ENCODE measurements at regions not wholly inside any gene's neighbourhood (a gene's known extent, or its start where the extent isn't known, plus 50 kb on each side); places are given as distances from the start of the nearest gene placed in this dataset.

GRCh38 chr11:133787379-133788141, 57.8 kb downstream of the SPATA19 start:
- H3K4me3 Mint-ChIP-seq = no peak overlapping the region

GRCh38 chr11:133785795-133786340, 59.4 kb downstream of the SPATA19 start:
- Mint-ChIP-seq H3K36me3 (ENCODE audit: low read depth) (peaks cover 2% of the 10 kb centered on the region), H3K27ac (no peak overlapping the region), H3K4me1 (peaks cover 7% of the 10 kb centered on the region), H3K4me3 (no peak overlapping the region), H3K27me3 (peaks cover 57% of the 10 kb centered on the region)
- ATAC-seq (no peak), DNase-seq (no peak)
- no peaks in the 10 kb centered on the region for H3K9me3 ChIP-seq (ENCODE audit: control insufficient read depth, low read length, poor library complexity, severe bottlenecking)

More at GRCh38 chr11:133787379-133788141, 57.8 kb downstream of the SPATA19 start:
- peaks cover 56% of the 10 kb centered on the region for H3K27me3 Mint-ChIP-seq
- DNase-seq (no peak), ATAC-seq (no peak)
- H3K4me1 Mint-ChIP-seq = peaks cover 7% of the 10 kb centered on the region
- H3K9me3 ChIP-seq (ENCODE audit: control insufficient read depth, low read length, poor library complexity, severe bottlenecking) = no peaks in the 10 kb centered on the region
- H3K27ac Mint-ChIP-seq = no peak overlapping the region
- peaks cover 2% of the 10 kb centered on the region for H3K36me3 Mint-ChIP-seq (ENCODE audit: low read depth)

- Mint-ChIP-seq H3K36me3 (ENCODE audit: low read depth) (peaks cover 2% of the 10 kb centered on the region), H3K27ac (no peak overlapping the region), H3K4me1 (peaks cover 7% of the 10 kb centered on the region), H3K27me3 (peaks cover 42% of the 10 kb centered on the region), H3K4me3 (no peak overlapping the region)
- ATAC-seq (no peak), DNase-seq (no peak)
- no peaks in the 10 kb centered on the region for H3K9me3 ChIP-seq (ENCODE audit: control insufficient read depth, low read length, poor library complexity, severe bottlenecking)
These were observed 61.0 kb downstream of the SPATA19 start for GRCh38 chr11:133784359-133784758.

GRCh38 chr11:133782116-133782725, 63.1 kb downstream of the SPATA19 start:
- peaks cover under 1% of the 10 kb centered on the region for H3K4me1 Mint-ChIP-seq
- ATAC-seq (no peak), DNase-seq (no peak)
- H3K36me3 Mint-ChIP-seq (ENCODE audit: low read depth) = no peaks in the 10 kb centered on the region
- H3K27me3 Mint-ChIP-seq = peaks cover 25% of the 10 kb centered on the region
- no peak overlapping the region for H3K4me3 Mint-ChIP-seq
- H3K27ac Mint-ChIP-seq = no peak overlapping the region
- H3K9me3 ChIP-seq (ENCODE audit: control insufficient read depth, low read length, poor library complexity, severe bottlenecking) = no peaks in the 10 kb centered on the region

- H3K27me3 Mint-ChIP-seq = peaks cover 5% of the 10 kb centered on the region
- H3K9me3 ChIP-seq (ENCODE audit: control insufficient read depth, low read length, poor library complexity, severe bottlenecking) = peaks cover 2% of the 10 kb centered on the region
- no peaks in the 10 kb centered on the region for H3K4me1 Mint-ChIP-seq
- H3K27ac Mint-ChIP-seq = no peak overlapping the region
- H3K4me3 Mint-ChIP-seq = no peak overlapping the region
- ATAC-seq (no peak), DNase-seq (no peak)
- no peaks in the 10 kb centered on the region for H3K36me3 Mint-ChIP-seq (ENCODE audit: low read depth)
These were observed 67.2 kb downstream of the SPATA19 start for GRCh38 chr11:133778161-133778560.

- H3K4me3 Mint-ChIP-seq = no peak overlapping the region
- no peak overlapping the region for H3K27ac Mint-ChIP-seq
- ATAC-seq = no peak
- H3K4me1 Mint-ChIP-seq = no peaks in the 10 kb centered on the region
- H3K36me3 Mint-ChIP-seq (ENCODE audit: low read depth) = no peaks in the 10 kb centered on the region
- peaks cover 2% of the 10 kb centered on the region for H3K9me3 ChIP-seq (ENCODE audit: control insufficient read depth, low read length, poor library complexity, severe bottlenecking)
- peaks cover 3% of the 10 kb centered on the region for H3K27me3 Mint-ChIP-seq
- no peak for DNase-seq
These were observed 68.5 kb downstream of the SPATA19 start for GRCh38 chr11:133776671-133777367.

GRCh38 chr11:133762538-133762937, 82.8 kb downstream of the SPATA19 start:
- no peak overlapping the region for H3K27ac Mint-ChIP-seq
- H3K4me1 Mint-ChIP-seq = no peaks in the 10 kb centered on the region
- DNase-seq (no peak), ATAC-seq (no peak)
- no peaks in the 10 kb centered on the region for H3K27me3 Mint-ChIP-seq
- no peaks in the 10 kb centered on the region for H3K9me3 ChIP-seq (ENCODE audit: control insufficient read depth, low read length, poor library complexity, severe bottlenecking)
- H3K4me3 Mint-ChIP-seq = no peak overlapping the region
- H3K36me3 Mint-ChIP-seq (ENCODE audit: low read depth) = no peaks in the 10 kb centered on the region

- H3K9me3 ChIP-seq (ENCODE audit: control insufficient read depth, low read length, poor library complexity, severe bottlenecking) = no peaks in the 10 kb centered on the region
- no peak for DNase-seq
- ATAC-seq = no peak
- Mint-ChIP-seq H3K27me3 (no peaks in the 10 kb centered on the region), H3K4me3 (no peak overlapping the region), H3K4me1 (no peaks in the 10 kb centered on the region), H3K27ac (no peak overlapping the region), H3K36me3 (ENCODE audit: low read depth) (no peaks in the 10 kb centered on the region)
These were observed 92.2 kb downstream of the SPATA19 start for GRCh38 chr11:133753150-133753549.

GRCh38 chr11:133749841-133750240, 95.5 kb downstream of the SPATA19 start:
- no peak for DNase-seq
- Mint-ChIP-seq H3K27ac (no peak overlapping the region), H3K36me3 (ENCODE audit: low read depth) (no peaks in the 10 kb centered on the region), H3K27me3 (peaks cover 2% of the 10 kb centered on the region), H3K4me1 (no peaks in the 10 kb centered on the region), H3K4me3 (no peak overlapping the region)
- ATAC-seq = no peak
- H3K9me3 ChIP-seq (ENCODE audit: control insufficient read depth, low read length, poor library complexity, severe bottlenecking) = no peaks in the 10 kb centered on the region

GRCh38 chr11:133747409-133747808, 97.9 kb downstream of the SPATA19 start:
- Mint-ChIP-seq H3K4me3 (no peak overlapping the region), H3K27me3 (peaks cover 5% of the 10 kb centered on the region), H3K4me1 (no peaks in the 10 kb centered on the region), H3K27ac (no peak overlapping the region), H3K36me3 (ENCODE audit: low read depth) (no peaks in the 10 kb centered on the region)
- ATAC-seq (no peak), DNase-seq (no peak)
- H3K9me3 ChIP-seq (ENCODE audit: control insufficient read depth, low read length, poor library complexity, severe bottlenecking) = no peaks in the 10 kb centered on the region

- no peaks in the 10 kb centered on the region for H3K4me1 Mint-ChIP-seq
- ATAC-seq (no peak), DNase-seq (no peak)
- no peak overlapping the region for H3K4me3 Mint-ChIP-seq
- H3K9me3 ChIP-seq (ENCODE audit: control insufficient read depth, low read length, poor library complexity, severe bottlenecking) = no peaks in the 10 kb centered on the region
- no peak overlapping the region for H3K27ac Mint-ChIP-seq
- peaks cover 5% of the 10 kb centered on the region for H3K27me3 Mint-ChIP-seq
- H3K36me3 Mint-ChIP-seq (ENCODE audit: low read depth) = no peaks in the 10 kb centered on the region
These were observed 98.5 kb downstream of the SPATA19 start for GRCh38 chr11:133746663-133747306.

GRCh38 chr11:133745791-133746190, 99.5 kb downstream of the SPATA19 start:
- H3K36me3 Mint-ChIP-seq (ENCODE audit: low read depth) = no peaks in the 10 kb centered on the region
- H3K27ac Mint-ChIP-seq = no peak overlapping the region
- ATAC-seq (no peak), DNase-seq (no peak)
- H3K4me3 Mint-ChIP-seq = no peak overlapping the region
- no peaks in the 10 kb centered on the region for H3K9me3 ChIP-seq (ENCODE audit: control insufficient read depth, low read length, poor library complexity, severe bottlenecking)
- H3K27me3 Mint-ChIP-seq = peaks cover 5% of the 10 kb centered on the region
- H3K4me1 Mint-ChIP-seq = no peaks in the 10 kb centered on the region

GRCh38 chr11:133742353-133742752, 103.0 kb downstream of the SPATA19 start:
- no peak for DNase-seq
- no peak overlapping the region for H3K27ac Mint-ChIP-seq
- H3K27me3 Mint-ChIP-seq = peaks cover 5% of the 10 kb centered on the region
- ATAC-seq = no peak
- H3K4me3 Mint-ChIP-seq = no peak overlapping the region
- no peaks in the 10 kb centered on the region for H3K9me3 ChIP-seq (ENCODE audit: control insufficient read depth, low read length, poor library complexity, severe bottlenecking)
- H3K4me1 Mint-ChIP-seq = no peaks in the 10 kb centered on the region
- H3K36me3 Mint-ChIP-seq (ENCODE audit: low read depth) = no peaks in the 10 kb centered on the region
